Testis (tissue), 2 donors: ENCODE measurements at regions not wholly inside any gene's neighbourhood (a gene's known extent, or its start where the extent isn't known, plus 50 kb on each side); places are given as distances from the start of the nearest gene placed in this dataset.

ENCODE experiments used
- DNase-seq: peaks from one replicate; pipeline ENCODE4 v3.0.0-alpha.2; 2019
- H3K27ac ChIP-seq, 2 donors: fragments of 200-600 bp; sonication (generic); one replicate each; pipeline ENCODE4 v1.5.1; 2019
- H3K27me3 ChIP-seq: fragments of 200-600 bp; sonication (generic); one replicate; pipeline ENCODE4 v1.5.1; 2019
- H3K36me3 ChIP-seq: fragments of 200-600 bp; sonication (generic); one replicate; pipeline ENCODE4 v1.5.1; 2017; ENCODE audit warnings: low read depth; ENCODE audit errors: missing control alignments
- H3K4me1 ChIP-seq: fragments of 200-600 bp; sonication (generic); one replicate; pipeline ENCODE4 v1.5.1; 2019
- H3K4me3 ChIP-seq, 2 donors: fragments of 200-600 bp; sonication (generic); one replicate each; pipeline ENCODE4 v1.5.1; 2017 to 2019
- H3K9me3 ChIP-seq: fragments of 200-600 bp; sonication (generic); one replicate; pipeline ENCODE4 v1.5.1; 2017
- POLR2A ChIP-seq: fragments of 450-650 bp; IDR thresholded peaks from one replicate; pipeline ENCODE4 v1.6.1; 2017; ENCODE audit warnings: antibody characterized with exemption, mild to moderate bottlenecking, moderate library complexity
- WGBS, 2 donors: methylation state at CpG; one replicate each; pipeline ENCODE4 v1.1.5; 2018; 5-methylcytosine and 5-hydroxymethylcytosine counted together
- intact Hi-C: fragments of 100-400 bp; cut with DNase I; formaldehyde crosslinking; loops from one replicate; pipeline ENCODE4 v1.15.1; 2023; ENCODE audit warnings: low total_unique reads
- TF ChIP-seq, protein P1 (sequence below), 3 experiments: fragments of 450-650 bp in 2 of 3; fragments of 200-600 bp in 1 of 3; sonication (generic) in 1 of 3; IDR thresholded peaks; one replicate each; pipeline ENCODE4 v1.5.1; 2016 to 2019; ENCODE audit warnings: antibody characterized with exemption in 3 of 3, mild to moderate bottlenecking in 2 of 3, moderate library complexity in 1 of 3

GRCh38 chr18:11316546-11316945, 167.2 kb upstream of the PIEZO2 start:
- H3K27ac ChIP-seq: no peak overlapping the region
- TF ChIP-seq POLR2A: no peak
- TF ChIP-seq, protein P1, sequence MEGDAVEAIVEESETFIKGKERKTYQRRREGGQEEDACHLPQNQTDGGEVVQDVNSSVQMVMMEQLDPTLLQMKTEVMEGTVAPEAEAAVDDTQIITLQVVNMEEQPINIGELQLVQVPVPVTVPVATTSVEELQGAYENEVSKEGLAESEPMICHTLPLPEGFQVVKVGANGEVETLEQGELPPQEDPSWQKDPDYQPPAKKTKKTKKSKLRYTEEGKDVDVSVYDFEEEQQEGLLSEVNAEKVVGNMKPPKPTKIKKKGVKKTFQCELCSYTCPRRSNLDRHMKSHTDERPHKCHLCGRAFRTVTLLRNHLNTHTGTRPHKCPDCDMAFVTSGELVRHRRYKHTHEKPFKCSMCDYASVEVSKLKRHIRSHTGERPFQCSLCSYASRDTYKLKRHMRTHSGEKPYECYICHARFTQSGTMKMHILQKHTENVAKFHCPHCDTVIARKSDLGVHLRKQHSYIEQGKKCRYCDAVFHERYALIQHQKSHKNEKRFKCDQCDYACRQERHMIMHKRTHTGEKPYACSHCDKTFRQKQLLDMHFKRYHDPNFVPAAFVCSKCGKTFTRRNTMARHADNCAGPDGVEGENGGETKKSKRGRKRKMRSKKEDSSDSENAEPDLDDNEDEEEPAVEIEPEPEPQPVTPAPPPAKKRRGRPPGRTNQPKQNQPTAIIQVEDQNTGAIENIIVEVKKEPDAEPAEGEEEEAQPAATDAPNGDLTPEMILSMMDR (IDR thresholded peaks at IDR 0.05): no peak
- no peak for DNase-seq
- H3K27me3 ChIP-seq: no peaks in the 10 kb centered on the region
- intact Hi-C loops: no loop called here
- H3K36me3 ChIP-seq: no peaks in the 10 kb centered on the region
- no peak overlapping the region for H3K4me3 ChIP-seq
- H3K4me1 ChIP-seq: no peaks in the 10 kb centered on the region
- no peaks in the 10 kb centered on the region for H3K9me3 ChIP-seq

DNA sequence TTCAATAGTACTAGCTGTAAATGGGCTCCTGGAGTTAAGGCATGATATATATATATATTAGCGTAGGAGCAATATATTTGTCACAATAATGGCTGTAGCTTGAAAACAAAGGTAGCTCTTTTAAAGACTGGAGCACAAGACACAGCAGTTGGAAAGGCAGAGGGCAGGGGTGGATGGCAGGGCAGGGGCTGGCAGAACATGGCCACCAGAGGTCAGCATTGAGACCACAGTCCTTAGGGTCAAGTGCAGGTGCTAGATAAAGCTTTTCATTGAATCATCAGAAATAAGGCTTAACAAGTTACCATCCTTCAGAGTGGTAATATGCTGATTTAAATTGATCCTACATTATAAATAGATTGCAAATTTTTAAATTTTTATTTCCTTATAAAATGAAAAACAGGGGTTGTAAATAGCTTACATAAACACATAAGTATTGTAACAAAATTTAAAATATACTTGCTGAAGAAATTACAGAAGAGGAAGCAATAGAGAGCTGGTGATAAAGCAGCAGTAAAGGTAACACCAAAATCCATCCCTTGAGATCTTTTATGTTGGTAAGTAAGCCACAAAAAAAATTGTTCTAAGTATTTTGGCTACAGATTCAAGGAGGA, 161.2 kb upstream of the PIEZO2 start:
- intact Hi-C loops: no loop called here
- no peak for TF ChIP-seq POLR2A
- TF ChIP-seq, protein P1 (IDR thresholded peaks at IDR 0.05): peak; percentile 15 to 60 (median 45)
- Histone ChIP-seq H3K9me3 (no peaks in the 10 kb centered on the region), H3K36me3 (no peaks in the 10 kb centered on the region), H3K4me1 (no peaks in the 10 kb centered on the region), H3K27ac (no peak overlapping the region), H3K27me3 (no peaks in the 10 kb centered on the region), H3K4me3 (no peak overlapping the region)
- 96 to 97% methylated on average over 1 of the region's 1 CpG for WGBS, 2 donors
- DNase-seq: peak; percentile 79

DNA sequence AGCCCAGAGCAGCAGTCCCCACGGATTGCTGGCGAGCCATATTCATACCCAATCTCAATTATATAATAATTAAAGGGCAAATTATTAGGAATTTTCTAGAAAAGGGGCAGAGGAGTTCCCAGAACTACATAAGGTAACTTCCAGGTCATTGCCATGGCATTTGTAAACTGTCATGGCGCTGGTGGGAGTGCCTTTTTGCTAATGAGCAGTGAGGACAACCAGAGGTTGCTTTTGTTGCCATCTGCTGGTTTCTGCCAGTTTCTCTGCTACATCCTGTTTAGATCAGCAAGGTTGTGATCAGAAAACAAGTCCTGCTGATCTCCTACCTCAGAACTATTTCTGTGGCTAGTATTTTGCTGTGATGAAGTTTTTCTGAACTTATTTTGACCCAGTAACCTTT, 159.8 kb upstream of the PIEZO2 start:
- Histone ChIP-seq H3K4me3 (no peak overlapping the region), H3K27me3 (no peaks in the 10 kb centered on the region), H3K36me3 (no peaks in the 10 kb centered on the region), H3K9me3 (no peaks in the 10 kb centered on the region), H3K27ac (no peak overlapping the region), H3K4me1 (no peaks in the 10 kb centered on the region)
- TF ChIP-seq, protein P1 (IDR thresholded peaks at IDR 0.05): no peak
- TF ChIP-seq POLR2A: no peak
- intact Hi-C loops: no loop called here
- 93 to 95% methylated on average over 3 of the region's 3 CpGs for WGBS, 2 donors
- peak; percentile 66 for DNase-seq

GRCh38 chr18:11308499-11308898, 159.1 kb upstream of the PIEZO2 start:
- H3K36me3 ChIP-seq: no peaks in the 10 kb centered on the region
- no peaks in the 10 kb centered on the region for H3K4me1 ChIP-seq
- TF ChIP-seq, protein P1 (IDR thresholded peaks at IDR 0.05): no peak
- TF ChIP-seq POLR2A: no peak
- H3K4me3 ChIP-seq: no peak overlapping the region
- intact Hi-C loops: no loop called here
- H3K27me3 ChIP-seq: no peaks in the 10 kb centered on the region
- H3K9me3 ChIP-seq: no peaks in the 10 kb centered on the region
- WGBS, 2 donors: 90% methylated on average over 5 of the region's 5 CpGs
- no peak for DNase-seq
- H3K27ac ChIP-seq: no peak overlapping the region

DNA sequence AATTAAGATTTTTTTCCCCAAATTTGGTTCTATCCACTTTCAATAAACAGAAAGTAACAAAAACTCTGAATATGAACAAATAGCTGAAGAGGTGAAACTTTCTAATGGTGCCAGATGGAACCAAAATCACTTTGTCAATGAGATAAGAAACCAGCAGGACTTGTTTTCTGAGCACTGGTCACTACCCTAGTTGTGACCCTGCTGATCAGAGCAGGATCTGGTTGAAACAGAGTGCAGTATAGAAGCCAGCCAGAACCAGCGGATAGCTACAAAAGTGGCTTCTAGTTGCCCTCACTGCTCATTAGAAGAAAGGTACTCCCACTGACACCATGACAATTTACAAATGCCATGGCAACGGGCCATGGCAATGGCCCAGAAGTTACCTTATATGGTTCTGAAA, 158.3 kb upstream of the PIEZO2 start:
- Histone ChIP-seq H3K4me1 (no peaks in the 10 kb centered on the region), H3K27me3 (no peaks in the 10 kb centered on the region), H3K36me3 (no peaks in the 10 kb centered on the region), H3K4me3 (no peak overlapping the region), H3K27ac (no peak overlapping the region), H3K9me3 (no peaks in the 10 kb centered on the region)
- DNase-seq: no peak
- TF ChIP-seq, protein P1 (IDR thresholded peaks at IDR 0.05): no peak
- no peak for TF ChIP-seq POLR2A
- 90% methylated on average over 2 of the region's 2 CpGs for WGBS, 2 donors
- intact Hi-C loops: no loop called here
